ENCODE measurements at regions not wholly inside any gene's neighbourhood (a gene's known extent, or its start where the extent isn't known, plus 50 kb on each side); places are given as distances from the start of the nearest gene placed in this dataset.

GRCh38 chr2:40043641-40044040, 264.6 kb upstream of the THUMPD2 start:
- Mint-ChIP-seq H3K36me3 (ENCODE audit: insufficient read depth) (no peaks in the 10 kb centered on the region), H3K9me3 (peaks cover 6% of the 10 kb centered on the region), H3K4me1 (no peaks in the 10 kb centered on the region), H3K27ac (ENCODE audit: low read depth) (no peak overlapping the region), H3K27me3 (peaks cover 9% of the 10 kb centered on the region), H3K4me3 (no peak overlapping the region)
- ATAC-seq (replicated peaks; ENCODE audit: extremely low read depth, poor library complexity, severe bottlenecking) (no peak), DNase-seq (ENCODE audit: low spot score in 2 of 2) (no peak)

GRCh38 chr2:40043191-40043590, 264.1 kb upstream of the THUMPD2 start:
- H3K36me3 Mint-ChIP-seq (ENCODE audit: insufficient read depth), result no peaks in the 10 kb centered on the region
- H3K27ac Mint-ChIP-seq (ENCODE audit: low read depth), result no peak overlapping the region

GRCh38 chr2:40041422-40042382, 262.6 kb upstream of the THUMPD2 start:
- no peak for DNase-seq (ENCODE audit: low spot score in 2 of 2)

More at GRCh38 chr2:40043191-40043590, 264.1 kb upstream of the THUMPD2 start:
- H3K4me1 Mint-ChIP-seq, result no peaks in the 10 kb centered on the region
- H3K4me3 Mint-ChIP-seq, result no peak overlapping the region
- DNase-seq (ENCODE audit: low spot score in 2 of 2), result no peak
- H3K9me3 Mint-ChIP-seq, result peaks cover 6% of the 10 kb centered on the region
- ATAC-seq (replicated peaks; ENCODE audit: extremely low read depth, poor library complexity, severe bottlenecking), result no peak
- H3K27me3 Mint-ChIP-seq, result peaks cover 9% of the 10 kb centered on the region

GRCh38 chr2:40039549-40039948, 260.5 kb upstream of the THUMPD2 start:
- no peak overlapping the region for H3K4me3 Mint-ChIP-seq
- no peaks in the 10 kb centered on the region for H3K4me1 Mint-ChIP-seq
- no peaks in the 10 kb centered on the region for H3K27me3 Mint-ChIP-seq
- DNase-seq (ENCODE audit: low spot score in 2 of 2) (no peak), ATAC-seq (replicated peaks; ENCODE audit: extremely low read depth, poor library complexity, severe bottlenecking) (no peak)
- H3K36me3 Mint-ChIP-seq (ENCODE audit: insufficient read depth), result no peaks in the 10 kb centered on the region
- H3K27ac Mint-ChIP-seq (ENCODE audit: low read depth), result no peak overlapping the region
- no peaks in the 10 kb centered on the region for H3K9me3 Mint-ChIP-seq

More at GRCh38 chr2:40041422-40042382, 262.6 kb upstream of the THUMPD2 start:
- H3K4me1 Mint-ChIP-seq, result no peaks in the 10 kb centered on the region
- no peaks in the 10 kb centered on the region for H3K36me3 Mint-ChIP-seq (ENCODE audit: insufficient read depth)
- H3K27ac Mint-ChIP-seq (ENCODE audit: low read depth), result no peak overlapping the region
- ATAC-seq (replicated peaks; ENCODE audit: extremely low read depth, poor library complexity, severe bottlenecking), result no peak
- H3K9me3 Mint-ChIP-seq, result peaks cover 3% of the 10 kb centered on the region
- H3K4me3 Mint-ChIP-seq, result no peak overlapping the region
- peaks cover 9% of the 10 kb centered on the region for H3K27me3 Mint-ChIP-seq

GRCh38 chr2:40038646-40039045, 259.6 kb upstream of the THUMPD2 start:
- H3K9me3 Mint-ChIP-seq, result no peaks in the 10 kb centered on the region
- H3K27me3 Mint-ChIP-seq, result no peaks in the 10 kb centered on the region
- H3K4me3 Mint-ChIP-seq, result no peak overlapping the region
- DNase-seq (ENCODE audit: low spot score in 2 of 2), result no peak
- no peak for ATAC-seq (replicated peaks; ENCODE audit: extremely low read depth, poor library complexity, severe bottlenecking)
- H3K4me1 Mint-ChIP-seq, result no peaks in the 10 kb centered on the region
- no peak overlapping the region for H3K27ac Mint-ChIP-seq (ENCODE audit: low read depth)
- no peaks in the 10 kb centered on the region for H3K36me3 Mint-ChIP-seq (ENCODE audit: insufficient read depth)

GRCh38 chr2:40037303-40037702, 258.2 kb upstream of the THUMPD2 start:
- no peaks in the 10 kb centered on the region for H3K36me3 Mint-ChIP-seq (ENCODE audit: insufficient read depth)
- no peak for ATAC-seq (replicated peaks; ENCODE audit: extremely low read depth, poor library complexity, severe bottlenecking)
- no peak overlapping the region for H3K4me3 Mint-ChIP-seq
- no peaks in the 10 kb centered on the region for H3K27me3 Mint-ChIP-seq
- no peaks in the 10 kb centered on the region for H3K9me3 Mint-ChIP-seq
- no peaks in the 10 kb centered on the region for H3K4me1 Mint-ChIP-seq
- no peak overlapping the region for H3K27ac Mint-ChIP-seq (ENCODE audit: low read depth)
- DNase-seq (ENCODE audit: low spot score in 2 of 2), result no peak

GRCh38 chr2:40036241-40036640, 257.2 kb upstream of the THUMPD2 start:
- H3K36me3 Mint-ChIP-seq (ENCODE audit: insufficient read depth), result no peaks in the 10 kb centered on the region
- no peak for DNase-seq (ENCODE audit: low spot score in 2 of 2)
- no peak overlapping the region for H3K4me3 Mint-ChIP-seq
- no peak for ATAC-seq (replicated peaks; ENCODE audit: extremely low read depth, poor library complexity, severe bottlenecking)
- H3K9me3 Mint-ChIP-seq, result no peaks in the 10 kb centered on the region
- no peak overlapping the region for H3K27ac Mint-ChIP-seq (ENCODE audit: low read depth)
- no peaks in the 10 kb centered on the region for H3K27me3 Mint-ChIP-seq
- H3K4me1 Mint-ChIP-seq, result no peaks in the 10 kb centered on the region

GRCh38 chr2:40034801-40035200, 255.7 kb upstream of the THUMPD2 start:
- no peaks in the 10 kb centered on the region for H3K27me3 Mint-ChIP-seq
- H3K4me3 Mint-ChIP-seq, result no peak overlapping the region
- no peaks in the 10 kb centered on the region for H3K4me1 Mint-ChIP-seq

GRCh38 chr2:40034198-40034597, 255.1 kb upstream of the THUMPD2 start:
- DNase-seq (ENCODE audit: low spot score in 2 of 2), result no peak
- Mint-ChIP-seq H3K27ac (ENCODE audit: low read depth) (no peak overlapping the region), H3K4me1 (no peaks in the 10 kb centered on the region), H3K9me3 (no peaks in the 10 kb centered on the region), H3K27me3 (no peaks in the 10 kb centered on the region), H3K36me3 (ENCODE audit: insufficient read depth) (no peaks in the 10 kb centered on the region), H3K4me3 (no peak overlapping the region)
- ATAC-seq (replicated peaks; ENCODE audit: extremely low read depth, poor library complexity, severe bottlenecking), result no peak

More at GRCh38 chr2:40034801-40035200, 255.7 kb upstream of the THUMPD2 start:
- no peak for ATAC-seq (replicated peaks; ENCODE audit: extremely low read depth, poor library complexity, severe bottlenecking)
- H3K27ac Mint-ChIP-seq (ENCODE audit: low read depth), result no peak overlapping the region
- no peaks in the 10 kb centered on the region for H3K9me3 Mint-ChIP-seq
- no peak for DNase-seq (ENCODE audit: low spot score in 2 of 2)
- H3K36me3 Mint-ChIP-seq (ENCODE audit: insufficient read depth), result no peaks in the 10 kb centered on the region

- Mint-ChIP-seq H3K36me3 (ENCODE audit: insufficient read depth) (no peaks in the 10 kb centered on the region), H3K4me1 (no peaks in the 10 kb centered on the region), H3K9me3 (no peaks in the 10 kb centered on the region), H3K27ac (ENCODE audit: low read depth) (no peak overlapping the region), H3K4me3 (no peak overlapping the region), H3K27me3 (no peaks in the 10 kb centered on the region)
- DNase-seq (ENCODE audit: low spot score in 2 of 2) (no peak), ATAC-seq (replicated peaks; ENCODE audit: extremely low read depth, poor library complexity, severe bottlenecking) (no peak)
Measured at GRCh38 chr2:40033781-40034180, 254.7 kb upstream of the THUMPD2 start.

GRCh38 chr2:40032650-40033319, 253.7 kb upstream of the THUMPD2 start:
- Mint-ChIP-seq H3K36me3 (ENCODE audit: insufficient read depth) (no peaks in the 10 kb centered on the region), H3K27me3 (no peaks in the 10 kb centered on the region), H3K9me3 (no peaks in the 10 kb centered on the region), H3K4me3 (no peak overlapping the region), H3K4me1 (no peaks in the 10 kb centered on the region), H3K27ac (ENCODE audit: low read depth) (no peak overlapping the region)
- DNase-seq (ENCODE audit: low spot score in 2 of 2) (no peak), ATAC-seq (replicated peaks; ENCODE audit: extremely low read depth, poor library complexity, severe bottlenecking) (no peak)

- no peaks in the 10 kb centered on the region for H3K27me3 Mint-ChIP-seq
- no peak overlapping the region for H3K27ac Mint-ChIP-seq (ENCODE audit: low read depth)
- DNase-seq (ENCODE audit: low spot score in 2 of 2) (no peak), ATAC-seq (replicated peaks; ENCODE audit: extremely low read depth, poor library complexity, severe bottlenecking) (no peak)
- no peaks in the 10 kb centered on the region for H3K9me3 Mint-ChIP-seq
- no peaks in the 10 kb centered on the region for H3K36me3 Mint-ChIP-seq (ENCODE audit: insufficient read depth)
- no peaks in the 10 kb centered on the region for H3K4me1 Mint-ChIP-seq
- no peak overlapping the region for H3K4me3 Mint-ChIP-seq
Measured at GRCh38 chr2:40030456-40030975, 251.5 kb upstream of the THUMPD2 start.
